GM12892 (cell line): ENCODE measurements at regions not wholly inside any gene's neighbourhood (a gene's known extent, or its start where the extent isn't known, plus 50 kb on each side); places are given as distances from the start of the nearest gene placed in this dataset.

Experiments
- POLR2AphosphoS5 ChIP-seq: IDR thresholded peaks from 2 replicates; pipeline ENCODE4 v1.6.1; 2011; ENCODE audit warnings: low read depth, low read length, control low read depth
- TAF1 ChIP-seq: IDR thresholded peaks from 2 replicates; pipeline ENCODE4 v1.6.1; 2011; ENCODE audit warnings: low read depth, mild to moderate bottlenecking, control low read depth, low read length, borderline replicate concordance

DNA sequence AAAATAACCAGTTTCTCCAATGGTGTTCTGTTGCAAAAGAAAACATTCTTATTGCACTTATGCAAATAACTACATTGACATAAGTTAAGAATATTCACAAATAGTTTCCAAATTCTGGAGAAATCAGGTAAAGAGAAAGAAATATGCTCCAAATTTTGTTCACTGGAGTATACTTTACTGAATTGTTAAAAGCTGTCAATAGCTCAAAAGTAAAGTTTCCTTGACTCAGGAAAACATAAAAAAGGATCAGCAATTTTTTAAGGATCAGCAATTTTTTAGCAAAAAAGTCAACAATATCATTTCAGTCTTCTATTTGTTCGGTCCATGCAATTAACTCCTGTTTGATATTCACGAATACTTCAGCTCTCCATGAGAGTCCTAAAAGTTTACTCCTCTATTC lies 51.6 kb downstream of the ANXA2R start:
- no peak for TF ChIP-seq POLR2AphosphoS5
- TF ChIP-seq TAF1: no peak
